GM23248 (cell line): ENCODE measurements at regions not wholly inside any gene's neighbourhood (a gene's known extent, or its start where the extent isn't known, plus 50 kb on each side); places are given as distances from the start of the nearest gene placed in this dataset.

ENCODE experiments used
- EZH2 ChIP-seq: fragments of 200-600 bp; sonication (generic); IDR thresholded peaks from 2 replicates; pipeline ENCODE4 v1.6.1; 2018; ENCODE audit warnings: antibody characterized with exemption, mild to moderate bottlenecking; ENCODE audit not compliant: insufficient read depth, poor library complexity, severe bottlenecking
- EZH2phosphoT487 ChIP-seq: fragments of 200-600 bp; sonication (generic); IDR thresholded peaks from 2 replicates; pipeline ENCODE4 v1.6.1; 2018; ENCODE audit warnings: antibody characterized with exemption, moderate library complexity, mild to moderate bottlenecking, low read depth; ENCODE audit not compliant: insufficient read depth

- TF ChIP-seq EZH2phosphoT487: no peak
- no peak for TF ChIP-seq EZH2
Observed at GRCh38 chr5:81904861-81905260, 67.0 kb upstream of the ATG10 start.
